Femur (tissue), 1 donor: ENCODE measurements at regions not wholly inside any gene's neighbourhood (a gene's known extent, or its start where the extent isn't known, plus 50 kb on each side); places are given as distances from the start of the nearest gene placed in this dataset.

Source experiments
- DNase-seq: peaks from one replicate; pipeline ENCODE4 v3.0.0-alpha.2; 2017

- DNase-seq, result no peak
These were observed 106.5 kb downstream of the CDH26 start for GRCh38 chr20:60064554-60065196.

GRCh38 chr20:60065741-60066437 is 107.7 kb downstream of the CDH26 start:
- DNase-seq, result no peak

DNA sequence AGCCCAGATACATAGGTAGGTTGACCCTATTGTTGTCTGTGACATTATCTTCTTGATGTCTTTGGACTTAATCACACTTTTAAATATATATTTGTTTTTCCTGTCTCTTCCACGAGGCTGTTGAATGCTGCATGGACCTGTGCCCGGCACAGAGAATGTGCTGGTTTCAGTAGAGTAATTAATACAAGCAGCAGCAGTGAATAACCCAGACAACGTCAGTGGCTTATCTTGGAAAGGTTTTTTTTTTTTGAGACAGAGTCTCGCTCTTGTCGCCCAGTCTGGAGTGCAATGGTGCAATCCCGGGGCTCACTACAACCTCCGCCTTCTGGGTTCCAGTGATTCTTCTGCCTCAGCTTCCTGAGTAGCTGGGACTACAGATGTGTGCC is 108.2 kb downstream of the CDH26 start:
- DNase-seq, result no peak

GRCh38 chr20:60068509-60068908 is 110.3 kb downstream of the CDH26 start:
- DNase-seq, result no peak

GRCh38 chr20:60069656-60070055 is 111.4 kb downstream of the CDH26 start:
- DNase-seq, result no peak

DNA sequence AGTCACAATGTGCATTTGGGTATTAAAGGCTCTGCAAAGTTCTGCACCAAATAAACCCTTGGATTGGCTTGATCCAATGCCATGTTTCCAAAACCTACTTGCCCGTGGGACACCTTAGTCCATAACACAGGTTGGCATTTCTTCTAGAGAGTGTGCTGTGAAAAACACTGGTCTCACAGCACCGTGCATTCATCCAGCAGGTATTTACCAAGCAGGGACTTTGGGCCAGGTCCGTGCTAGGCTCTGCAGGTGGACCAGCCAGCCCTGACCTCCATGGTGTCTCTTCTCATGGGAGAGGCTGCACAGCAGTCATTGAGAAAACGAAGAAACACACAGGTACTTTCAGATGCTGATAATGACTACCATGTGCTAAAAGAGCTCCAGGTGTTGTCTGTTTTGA is 112.6 kb downstream of the CDH26 start:
- no peak for DNase-seq

GRCh38 chr20:60071965-60072364 is 113.7 kb downstream of the CDH26 start:
- no peak for DNase-seq

DNA sequence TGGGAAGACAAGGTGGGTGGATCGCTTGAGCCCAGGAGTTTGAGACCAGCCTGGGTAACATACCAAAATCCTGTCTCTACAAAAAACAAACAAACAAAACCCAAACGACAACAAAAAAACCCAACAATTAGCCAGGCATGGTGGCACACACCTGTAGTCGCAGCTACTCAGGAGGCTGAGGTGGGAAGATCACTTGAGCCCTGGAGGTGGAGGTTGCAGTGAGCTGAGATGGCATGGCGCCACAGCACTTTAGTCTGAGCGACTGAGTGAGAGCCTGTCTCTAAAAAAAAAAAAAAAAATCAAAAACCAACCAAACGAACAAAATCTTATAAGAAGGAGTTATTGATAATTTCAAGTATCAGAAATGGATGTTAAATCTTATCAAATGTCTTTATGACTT is 114.9 kb downstream of the CDH26 start:
- no peak for DNase-seq

- DNase-seq, result no peak
These were observed 115.3 kb downstream of the CDH26 start for GRCh38 chr20:60073504-60073903.

DNA sequence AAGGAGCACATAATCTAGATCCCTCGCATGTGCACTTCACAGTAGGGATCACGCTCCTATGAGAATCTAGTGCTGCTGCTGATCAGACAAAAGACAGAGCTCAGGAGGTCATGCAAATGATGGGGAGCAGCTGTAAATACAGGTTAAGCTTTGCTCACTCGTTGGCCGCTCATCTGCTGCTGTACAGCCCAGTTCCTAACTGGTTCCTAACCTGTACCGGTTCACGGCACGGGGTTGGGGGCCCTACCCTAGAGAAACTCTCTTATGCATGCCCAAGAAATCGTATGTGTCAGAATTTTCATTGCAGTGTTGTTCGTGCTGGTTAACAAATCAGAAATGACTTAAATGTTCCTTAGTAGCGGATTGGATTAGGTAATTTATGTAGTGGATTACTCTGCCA is 116.1 kb downstream of the CDH26 start:
- no peak for DNase-seq

DNA sequence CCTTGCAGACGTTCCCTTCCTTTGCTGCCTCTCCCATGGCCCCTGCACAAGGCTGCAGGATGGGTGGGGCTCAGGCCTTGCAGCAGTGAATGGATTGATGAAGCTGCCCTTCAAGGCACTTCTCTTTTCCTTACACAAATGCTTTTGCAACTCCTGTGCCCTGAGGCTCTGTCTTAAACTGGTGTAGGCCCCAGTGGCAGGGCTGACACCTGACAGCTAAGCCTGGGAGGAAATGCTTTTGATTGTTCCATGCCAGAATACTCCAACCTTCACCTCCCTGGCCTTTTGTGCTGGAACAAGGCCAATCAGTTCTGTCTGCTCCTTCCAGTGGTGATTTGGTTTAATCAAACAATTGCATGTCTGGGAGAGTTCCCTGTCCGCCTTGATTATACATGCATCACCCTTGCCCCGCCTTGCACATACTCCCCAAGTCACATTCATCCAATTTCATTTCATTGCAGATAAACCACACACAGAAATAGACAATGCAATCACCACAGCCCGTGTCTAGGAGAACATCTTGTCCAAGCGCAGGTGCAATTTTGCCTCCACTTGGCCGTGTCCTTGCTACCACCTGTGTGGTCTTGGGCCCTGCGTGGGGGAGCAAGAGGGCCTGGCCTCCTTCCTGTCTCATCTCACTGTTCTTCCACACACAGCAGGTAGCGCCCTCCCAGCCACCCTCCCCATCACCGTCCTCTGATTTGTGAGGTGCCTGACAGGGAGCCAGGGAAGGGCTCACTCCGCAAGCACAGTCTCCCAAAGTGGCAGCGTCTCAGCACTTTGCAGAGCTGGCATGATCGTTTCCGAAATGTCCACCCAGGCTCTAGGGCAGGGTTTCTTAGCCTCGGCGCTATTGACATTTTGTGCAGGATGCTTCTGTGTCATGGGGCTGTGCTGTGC is 120.4 kb downstream of the CDH26 start:
- no peak for DNase-seq

- DNase-seq, result no peak
These were observed 122.2 kb downstream of the CDH26 start for GRCh38 chr20:60080401-60080800.

GRCh38 chr20:60085551-60086132 is 127.4 kb downstream of the CDH26 start:
- DNase-seq, result no peak

- DNase-seq, result no peak
These were observed 128.8 kb downstream of the CDH26 start for GRCh38 chr20:60086821-60087562.

DNA sequence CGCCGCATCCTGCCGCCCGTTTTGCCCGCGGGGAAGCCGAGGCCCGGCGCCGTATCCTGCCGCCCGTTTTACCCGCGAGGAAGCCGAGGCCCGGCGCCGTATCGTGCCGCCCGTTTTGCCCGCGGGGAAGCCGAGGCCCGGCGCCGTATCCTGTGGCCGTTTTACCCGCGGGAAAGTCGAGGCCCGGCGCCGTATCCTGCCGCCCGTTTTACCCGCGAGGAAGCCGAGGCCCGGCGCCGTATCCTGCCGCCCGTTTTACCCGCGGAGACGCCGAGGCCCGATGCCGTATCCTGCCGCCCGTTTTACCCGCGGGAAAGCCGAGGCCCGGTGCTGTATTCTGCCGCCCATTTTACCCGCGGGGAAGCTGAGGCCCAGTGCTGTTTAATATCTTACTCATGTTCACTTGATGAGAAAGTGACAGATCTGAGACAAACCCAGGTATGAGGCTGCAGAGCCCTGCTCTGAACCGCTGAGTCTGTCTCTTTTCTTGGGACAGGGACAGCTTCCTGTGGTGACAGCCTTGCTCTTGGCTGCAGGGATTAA is 129.4 kb downstream of the CDH26 start:
- DNase-seq, result no peak

DNA sequence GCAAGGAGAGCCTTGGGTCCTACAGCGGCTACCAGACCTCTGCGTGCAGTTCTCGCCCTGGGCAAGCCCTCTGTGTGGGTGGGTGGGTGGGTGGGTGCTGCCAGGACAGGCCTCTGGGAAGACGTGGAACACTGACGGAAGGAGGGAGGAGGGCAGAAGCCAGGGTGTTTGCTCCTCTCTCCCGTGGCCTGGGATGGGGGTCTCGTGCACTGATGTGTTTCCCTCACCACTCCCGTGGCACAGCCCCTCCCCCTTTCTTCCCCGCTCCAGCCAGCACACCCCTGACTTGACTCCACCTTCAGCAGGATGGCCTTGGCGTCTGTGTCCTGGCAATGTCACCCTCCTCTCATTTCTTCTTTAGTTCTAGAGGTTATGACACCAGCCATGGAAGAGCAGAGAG is 130.0 kb downstream of the CDH26 start:
- DNase-seq, result no peak

DNA sequence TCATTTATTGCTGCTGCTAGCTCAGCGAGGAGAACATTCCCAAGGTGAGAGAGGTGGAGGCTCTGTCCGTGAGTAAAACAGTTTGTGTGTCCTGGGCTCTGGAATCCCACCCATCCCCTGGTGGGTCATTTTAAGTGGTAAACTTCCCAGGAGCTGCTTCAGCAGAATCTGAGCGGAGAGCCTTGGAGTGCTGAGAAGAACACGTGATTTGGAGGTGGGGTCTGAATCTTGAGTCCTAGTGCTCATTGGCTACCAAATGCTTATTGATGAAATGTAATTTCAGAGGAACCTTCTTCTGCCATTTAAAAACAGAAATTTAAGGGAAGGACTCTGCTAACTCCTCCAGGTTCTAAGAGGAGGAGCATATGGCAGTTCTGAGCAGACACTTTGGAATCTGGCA is 132.4 kb downstream of the CDH26 start:
- DNase-seq, result no peak

- no peak for DNase-seq
These were observed 133.1 kb downstream of the CDH26 start for GRCh38 chr20:60091305-60091704.

- no peak for DNase-seq
These were observed 133.6 kb downstream of the CDH26 start for GRCh38 chr20:60091861-60092260.

- DNase-seq, result no peak
These were observed 134.5 kb downstream of the CDH26 start for GRCh38 chr20:60092729-60093128.

DNA sequence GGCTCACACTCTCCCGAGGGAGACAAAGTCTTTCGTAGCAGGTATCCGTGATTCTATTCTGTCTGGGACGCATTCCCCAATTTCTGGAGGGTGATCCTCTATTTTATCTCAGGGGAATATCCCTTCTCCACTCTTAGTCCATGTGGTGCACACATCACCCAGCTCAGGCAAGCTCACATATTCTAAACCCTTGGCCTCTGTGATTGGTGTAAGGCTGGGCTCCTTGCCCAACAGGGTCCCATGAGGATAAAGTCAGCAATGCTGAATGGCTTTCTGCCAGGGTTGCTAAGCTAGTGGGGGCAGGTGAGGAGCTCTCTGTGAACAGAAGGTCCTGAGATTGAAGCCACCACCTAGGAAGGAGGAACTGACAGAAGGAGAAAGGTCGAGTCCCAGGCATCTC is 137.2 kb downstream of the CDH26 start:
- DNase-seq, result no peak

DNA sequence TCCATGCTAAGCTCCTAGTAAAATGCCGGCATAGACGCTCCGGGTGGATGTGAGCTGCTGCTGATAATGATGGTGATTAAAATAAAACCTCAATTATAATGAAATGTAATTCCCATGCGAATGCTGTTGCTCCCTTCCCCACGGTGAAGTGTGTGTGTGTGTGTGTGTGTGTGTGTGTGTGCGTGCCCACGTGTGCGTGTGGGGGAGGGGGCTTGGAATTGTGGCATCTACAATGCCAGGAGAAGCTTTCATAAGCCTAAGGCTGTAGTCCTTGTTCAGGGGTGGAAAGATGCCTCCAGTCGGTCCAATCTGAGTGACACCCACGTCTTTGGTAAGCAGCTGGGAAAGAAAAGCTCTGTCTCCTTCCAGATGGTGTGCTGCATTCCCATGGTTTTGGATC is 137.9 kb downstream of the CDH26 start:
- DNase-seq, result no peak
